Activated CD8-positive, alpha-beta memory T cell treated with anti-CD3 and anti-CD28 coated beads, Interleukin-2, amount 50 U/mL, for 1 hour (primary cell): ENCODE measurements at regions not wholly inside any gene's neighbourhood (a gene's known extent, or its start where the extent isn't known, plus 50 kb on each side); places are given as distances from the start of the nearest gene placed in this dataset.

Experiments used
- DNase-seq: peaks from one replicate; pipeline ENCODE4 v3.0.0-alpha.2; 2020; ENCODE audit errors: extremely low read depth

GRCh38 chr2:61722318-61722717 is 131.5 kb downstream of the FAM161A start:
- no peak for DNase-seq

GRCh38 chr2:61721382-61721781 is 132.5 kb downstream of the FAM161A start:
- DNase-seq: no peak

- DNase-seq: no peak
These were observed 132.9 kb downstream of the FAM161A start for GRCh38 chr2:61720911-61721310.

- no peak for DNase-seq
These were observed 134.9 kb downstream of the FAM161A start for GRCh38 chr2:61718965-61719364.

- no peak for DNase-seq
These were observed 138.4 kb downstream of the FAM161A start for GRCh38 chr2:61715506-61715905.

- no peak for DNase-seq
These were observed 139.7 kb downstream of the FAM161A start for GRCh38 chr2:61714210-61714609.

GRCh38 chr2:61713457-61713856 is 140.4 kb downstream of the FAM161A start:
- no peak for DNase-seq

GRCh38 chr2:61712060-61712459 is 141.8 kb downstream of the FAM161A start:
- no peak for DNase-seq

- no peak for DNase-seq
These were observed 143.1 kb downstream of the FAM161A start for GRCh38 chr2:61710711-61711110.

GRCh38 chr2:61707984-61708852 is 145.6 kb downstream of the FAM161A start:
- no peak for DNase-seq

- no peak for DNase-seq
These were observed 148.2 kb downstream of the FAM161A start for GRCh38 chr2:61705625-61706024.

- no peak for DNase-seq
These were observed 149.5 kb downstream of the FAM161A start for GRCh38 chr2:61704364-61704763.

- no peak for DNase-seq
These were observed 151.8 kb downstream of the FAM161A start for GRCh38 chr2:61702088-61702467.

GRCh38 chr2:61700464-61700863 is 153.4 kb downstream of the FAM161A start:
- DNase-seq: no peak

- peak; percentile 43 for DNase-seq
These were observed 156.4 kb upstream of the XPO1 start for GRCh38 chr2:61694312-61695274.

- no peak for DNase-seq
These were observed 155.6 kb upstream of the XPO1 start for GRCh38 chr2:61693744-61694143.

- no peak for DNase-seq
These were observed 152.0 kb upstream of the XPO1 start for GRCh38 chr2:61690078-61690596.

GRCh38 chr2:61689568-61689967 is 151.4 kb upstream of the XPO1 start:
- DNase-seq: no peak

- DNase-seq: no peak
These were observed 150.5 kb upstream of the XPO1 start for GRCh38 chr2:61688369-61689334.

- DNase-seq: no peak
These were observed 140.9 kb upstream of the XPO1 start for GRCh38 chr2:61679096-61679495.

- no peak for DNase-seq
These were observed 139.8 kb upstream of the XPO1 start for GRCh38 chr2:61677942-61678341.
